Thyroid gland (tissue), 4 donors: ENCODE measurements at regions not wholly inside any gene's neighbourhood (a gene's known extent, or its start where the extent isn't known, plus 50 kb on each side); places are given as distances from the start of the nearest gene placed in this dataset.

Experiments used
- POLR2A ChIP-seq, 2 donors: fragments of 450-650 bp; IDR thresholded peaks; one replicate each; pipeline ENCODE4 v1.6.1; 2017; ENCODE audit warnings: antibody characterized with exemption in 2 of 2, mild to moderate bottlenecking in 2 of 2, moderate library complexity in 1 of 2
- TF ChIP-seq, protein P1 (sequence below), 6 experiments: fragments of 200-600 bp in 3 of 6; fragments of 450-650 bp in 3 of 6; sonication (generic) in 3 of 6; IDR thresholded peaks; one replicate each; pipeline ENCODE4 v1.5.1; 2016 to 2019; ENCODE audit warnings: antibody characterized with exemption in 6 of 6, mild to moderate bottlenecking in 2 of 6, inconsistent platforms in 1 of 6, moderate library complexity in 1 of 6

- TF ChIP-seq, protein P1, sequence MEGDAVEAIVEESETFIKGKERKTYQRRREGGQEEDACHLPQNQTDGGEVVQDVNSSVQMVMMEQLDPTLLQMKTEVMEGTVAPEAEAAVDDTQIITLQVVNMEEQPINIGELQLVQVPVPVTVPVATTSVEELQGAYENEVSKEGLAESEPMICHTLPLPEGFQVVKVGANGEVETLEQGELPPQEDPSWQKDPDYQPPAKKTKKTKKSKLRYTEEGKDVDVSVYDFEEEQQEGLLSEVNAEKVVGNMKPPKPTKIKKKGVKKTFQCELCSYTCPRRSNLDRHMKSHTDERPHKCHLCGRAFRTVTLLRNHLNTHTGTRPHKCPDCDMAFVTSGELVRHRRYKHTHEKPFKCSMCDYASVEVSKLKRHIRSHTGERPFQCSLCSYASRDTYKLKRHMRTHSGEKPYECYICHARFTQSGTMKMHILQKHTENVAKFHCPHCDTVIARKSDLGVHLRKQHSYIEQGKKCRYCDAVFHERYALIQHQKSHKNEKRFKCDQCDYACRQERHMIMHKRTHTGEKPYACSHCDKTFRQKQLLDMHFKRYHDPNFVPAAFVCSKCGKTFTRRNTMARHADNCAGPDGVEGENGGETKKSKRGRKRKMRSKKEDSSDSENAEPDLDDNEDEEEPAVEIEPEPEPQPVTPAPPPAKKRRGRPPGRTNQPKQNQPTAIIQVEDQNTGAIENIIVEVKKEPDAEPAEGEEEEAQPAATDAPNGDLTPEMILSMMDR (IDR thresholded peaks at IDR 0.05) = no peak
- no peak for TF ChIP-seq POLR2A (IDR thresholded peaks at IDR 0.05)
Observed at GRCh38 chr3:161796312-161796711, 299.7 kb downstream of the OTOL1 start.
